Breast epithelium (tissue), 3 donors: ENCODE measurements at regions not wholly inside any gene's neighbourhood (a gene's known extent, or its start where the extent isn't known, plus 50 kb on each side); places are given as distances from the start of the nearest gene placed in this dataset.

Source experiments
- POLR2A ChIP-seq: fragments of 450-650 bp; IDR thresholded peaks from one replicate; pipeline ENCODE4 v1.6.1; 2016; ENCODE audit warnings: antibody characterized with exemption, mild to moderate bottlenecking, moderate library complexity
- POLR2AphosphoS5 ChIP-seq, 3 donors: sonication (generic); formaldehyde crosslinking; IDR thresholded peaks; one replicate each; pipeline ENCODE4 v1.6.1; 2017; ENCODE audit warnings: antibody characterized with exemption in 3 of 3
- TF ChIP-seq, protein P1 (sequence below), 3 donors: fragments of 450-650 bp; IDR thresholded peaks; one replicate each; pipeline ENCODE4 v1.5.1; 2016 to 2017; ENCODE audit warnings: antibody characterized with exemption in 3 of 3, mild to moderate bottlenecking in 3 of 3, moderate library complexity in 3 of 3

GRCh38 chr5:110063640-110064602 is 374.2 kb downstream of the MAN2A1 start:
- TF ChIP-seq POLR2A (no peak), POLR2AphosphoS5 (IDR thresholded peaks at IDR 0.05) (no peak)
- TF ChIP-seq, protein P1, sequence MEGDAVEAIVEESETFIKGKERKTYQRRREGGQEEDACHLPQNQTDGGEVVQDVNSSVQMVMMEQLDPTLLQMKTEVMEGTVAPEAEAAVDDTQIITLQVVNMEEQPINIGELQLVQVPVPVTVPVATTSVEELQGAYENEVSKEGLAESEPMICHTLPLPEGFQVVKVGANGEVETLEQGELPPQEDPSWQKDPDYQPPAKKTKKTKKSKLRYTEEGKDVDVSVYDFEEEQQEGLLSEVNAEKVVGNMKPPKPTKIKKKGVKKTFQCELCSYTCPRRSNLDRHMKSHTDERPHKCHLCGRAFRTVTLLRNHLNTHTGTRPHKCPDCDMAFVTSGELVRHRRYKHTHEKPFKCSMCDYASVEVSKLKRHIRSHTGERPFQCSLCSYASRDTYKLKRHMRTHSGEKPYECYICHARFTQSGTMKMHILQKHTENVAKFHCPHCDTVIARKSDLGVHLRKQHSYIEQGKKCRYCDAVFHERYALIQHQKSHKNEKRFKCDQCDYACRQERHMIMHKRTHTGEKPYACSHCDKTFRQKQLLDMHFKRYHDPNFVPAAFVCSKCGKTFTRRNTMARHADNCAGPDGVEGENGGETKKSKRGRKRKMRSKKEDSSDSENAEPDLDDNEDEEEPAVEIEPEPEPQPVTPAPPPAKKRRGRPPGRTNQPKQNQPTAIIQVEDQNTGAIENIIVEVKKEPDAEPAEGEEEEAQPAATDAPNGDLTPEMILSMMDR (IDR thresholded peaks at IDR 0.05) = no peak
